HUES48 (cell line): ENCODE measurements at regions not wholly inside any gene's neighbourhood (a gene's known extent, or its start where the extent isn't known, plus 50 kb on each side); places are given as distances from the start of the nearest gene placed in this dataset.

Source experiments
- H3K27ac ChIP-seq: one replicate; pipeline ENCODE4 v1.7.0; 2013; ENCODE audit warnings: low read depth, low read length, inconsistent platforms
- H3K27me3 ChIP-seq: 2 replicates; pipeline ENCODE4 v1.6.1; 2013; ENCODE audit warnings: mild to moderate bottlenecking, low read length; ENCODE audit not compliant: control insufficient read depth, insufficient read depth
- H3K36me3 ChIP-seq: 2 replicates; pipeline ENCODE4 v1.6.1; 2013; ENCODE audit warnings: low read length; ENCODE audit not compliant: control insufficient read depth, insufficient read depth
- H3K4me1 ChIP-seq: 2 replicates; pipeline ENCODE4 v1.6.1; 2013; ENCODE audit warnings: mild to moderate bottlenecking, low read length; ENCODE audit not compliant: control insufficient read depth, insufficient read depth
- H3K4me3 ChIP-seq: 2 replicates; pipeline ENCODE4 v1.5.1; 2013; ENCODE audit warnings: mild to moderate bottlenecking, low read depth, low read length
- H3K9ac ChIP-seq: 2 replicates; pipeline ENCODE4 v1.6.1; 2013; ENCODE audit warnings: mild to moderate bottlenecking, low read depth, low read length, moderate library complexity
- H3K9me3 ChIP-seq: 2 replicates; pipeline ENCODE4 v1.6.1; 2013; ENCODE audit warnings: low read length; ENCODE audit not compliant: control insufficient read depth, insufficient read depth

GRCh38 chr20:48056218-48056617 is 270.9 kb upstream of the SULF2 start:
- H3K9me3 ChIP-seq, result peaks cover 21% of the 10 kb centered on the region
- no peaks in the 10 kb centered on the region for H3K27me3 ChIP-seq
- H3K27ac ChIP-seq, result no peak overlapping the region
- H3K9ac ChIP-seq, result no peak overlapping the region
- H3K4me3 ChIP-seq, result no peak overlapping the region
- H3K4me1 ChIP-seq, result peaks cover 13% of the 10 kb centered on the region; the same call in 1 of the 2 replicates
- H3K36me3 ChIP-seq, result no peaks in the 10 kb centered on the region

- Histone ChIP-seq H3K9ac (no peak overlapping the region), H3K36me3 (no peaks in the 10 kb centered on the region), H3K27ac (no peak overlapping the region), H3K27me3 (no peaks in the 10 kb centered on the region), H3K4me1 (peaks cover 13% of the 10 kb centered on the region; the same call in 1 of the 2 replicates), H3K4me3 (no peak overlapping the region), H3K9me3 (peaks cover 21% of the 10 kb centered on the region)
Measured at GRCh38 chr20:48054051-48054450, 268.8 kb upstream of the SULF2 start.

DNA sequence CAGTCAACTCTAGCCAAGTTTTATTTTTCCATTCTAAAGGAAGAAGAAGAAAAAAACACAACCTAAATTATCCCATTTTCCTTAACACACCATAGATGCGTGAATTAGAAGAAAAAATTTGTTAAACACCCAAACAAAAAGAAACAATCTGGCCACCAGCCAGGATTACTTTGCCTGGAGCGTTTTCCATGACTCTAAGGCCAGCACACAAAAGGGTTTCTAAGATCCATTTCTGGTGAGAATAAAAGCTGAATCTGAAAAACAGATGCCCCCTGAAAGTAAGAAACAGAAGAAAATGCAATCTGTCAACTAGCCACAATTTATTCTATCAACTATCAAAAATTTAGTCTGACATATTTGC is 267.2 kb upstream of the SULF2 start:
- H3K9ac ChIP-seq, result no peak overlapping the region
- H3K9me3 ChIP-seq, result peaks cover 7% of the 10 kb centered on the region
- H3K36me3 ChIP-seq, result no peaks in the 10 kb centered on the region
- H3K27me3 ChIP-seq, result no peaks in the 10 kb centered on the region
- H3K27ac ChIP-seq, result no peak overlapping the region
- H3K4me3 ChIP-seq, result no peak overlapping the region
- peaks cover 13% of the 10 kb centered on the region; the same call in 1 of the 2 replicates for H3K4me1 ChIP-seq

DNA sequence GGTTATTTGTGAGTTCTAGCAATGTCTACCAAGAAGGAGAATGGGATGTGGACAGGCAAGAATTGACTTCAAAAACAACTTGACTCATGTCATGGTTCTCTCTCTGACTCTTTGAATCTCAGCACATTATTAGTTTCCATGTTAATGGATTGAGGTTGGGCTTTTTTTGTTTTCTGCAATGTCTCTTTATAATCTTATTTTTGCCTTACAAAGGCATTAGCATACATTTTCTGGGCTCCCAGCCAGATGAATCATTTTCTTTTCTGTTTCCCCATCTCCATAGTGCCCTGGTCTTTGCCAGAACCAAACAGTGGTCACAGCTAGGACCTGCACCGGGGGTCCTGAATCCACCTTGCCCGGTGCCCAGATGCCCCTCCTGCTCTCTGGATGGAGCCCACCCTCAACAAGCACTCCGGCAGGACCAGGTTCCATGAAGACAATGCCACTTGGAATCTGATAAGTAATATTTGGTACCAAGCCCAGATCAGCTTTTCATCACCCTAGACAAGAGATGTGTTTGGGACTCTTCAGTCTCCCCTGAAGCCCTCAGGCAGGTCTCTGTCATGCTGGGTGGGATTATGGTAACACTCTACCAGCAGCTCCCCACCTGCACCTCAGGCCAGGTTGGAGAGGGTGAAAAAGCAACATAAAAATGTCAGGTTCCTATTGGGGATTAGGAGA is 266.7 kb upstream of the SULF2 start:
- no peak overlapping the region for H3K9ac ChIP-seq
- no peaks in the 10 kb centered on the region for H3K27me3 ChIP-seq
- no peak overlapping the region for H3K27ac ChIP-seq

GRCh38 chr20:48049641-48050040 is 264.4 kb upstream of the SULF2 start:
- Histone ChIP-seq H3K4me1 (peaks cover 13% of the 10 kb centered on the region; the same call in 1 of the 2 replicates), H3K9me3 (no peaks in the 10 kb centered on the region; the same call in 1 of the 2 replicates), H3K27ac (no peak overlapping the region), H3K4me3 (no peak overlapping the region), H3K36me3 (no peaks in the 10 kb centered on the region), H3K27me3 (no peaks in the 10 kb centered on the region), H3K9ac (no peak overlapping the region)

More for the DNA sequence above, 266.7 kb upstream of the SULF2 start:
- Histone ChIP-seq H3K4me1 (peaks cover 13% of the 10 kb centered on the region; the same call in 1 of the 2 replicates), H3K36me3 (no peaks in the 10 kb centered on the region), H3K9me3 (peaks cover 3% of the 10 kb centered on the region), H3K4me3 (no peak overlapping the region)

DNA sequence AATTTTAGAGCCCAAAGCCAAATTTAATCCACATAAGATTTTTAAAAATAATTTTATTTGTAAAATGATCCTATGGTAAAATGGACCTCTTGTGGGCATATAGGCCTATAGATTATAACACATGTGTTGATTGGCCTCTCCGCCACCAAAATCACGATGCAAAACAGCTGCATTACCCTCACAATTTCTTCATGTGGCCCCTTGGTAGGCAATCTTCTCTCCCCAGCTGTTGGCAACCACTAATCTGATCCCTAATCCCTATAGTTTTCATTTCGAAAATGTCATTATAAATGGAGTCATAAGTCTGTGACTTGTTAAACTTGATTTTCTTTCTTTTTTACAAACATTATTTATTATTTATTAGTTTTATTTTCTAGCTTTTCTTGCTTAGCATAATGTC is 263.9 kb upstream of the SULF2 start:
- Histone ChIP-seq H3K27ac (no peak overlapping the region), H3K4me3 (no peak overlapping the region), H3K36me3 (no peaks in the 10 kb centered on the region), H3K4me1 (peaks cover 13% of the 10 kb centered on the region; the same call in 1 of the 2 replicates), H3K9ac (no peak overlapping the region), H3K9me3 (no peaks in the 10 kb centered on the region), H3K27me3 (no peaks in the 10 kb centered on the region)

DNA sequence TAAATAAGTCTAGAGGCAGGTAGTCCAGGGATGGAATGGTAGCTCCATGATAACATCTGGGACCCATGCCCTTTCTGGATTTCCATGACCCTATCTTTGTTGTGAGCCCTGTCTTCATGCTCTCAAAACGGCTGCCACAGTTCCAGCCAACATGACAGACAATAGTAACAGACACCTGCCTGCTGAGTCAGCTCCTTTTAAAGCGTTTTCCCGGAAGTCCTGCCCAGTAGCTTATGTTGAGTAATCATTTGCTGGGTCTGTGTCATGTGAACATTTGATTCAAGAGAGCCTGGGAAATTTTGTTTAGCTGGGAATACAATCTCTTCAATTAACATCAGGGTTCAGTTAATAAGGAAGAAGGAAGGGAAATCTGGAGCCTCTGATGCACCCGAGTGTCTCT is 262.2 kb upstream of the SULF2 start:
- Histone ChIP-seq H3K4me1 (peaks cover 11% of the 10 kb centered on the region; the same call in 1 of the 2 replicates), H3K9ac (no peak overlapping the region), H3K36me3 (no peaks in the 10 kb centered on the region), H3K4me3 (no peak overlapping the region), H3K27ac (no peak overlapping the region), H3K27me3 (no peaks in the 10 kb centered on the region), H3K9me3 (no peaks in the 10 kb centered on the region)

GRCh38 chr20:48042628-48043027 is 257.3 kb upstream of the SULF2 start:
- Histone ChIP-seq H3K4me1 (no peaks in the 10 kb centered on the region), H3K9me3 (0 out of 2 replicates have a peak, but pooled peaks cover 2% of the 10 kb centered on the region), H3K4me3 (no peak overlapping the region), H3K27ac (no peak overlapping the region), H3K9ac (no peak overlapping the region), H3K36me3 (no peaks in the 10 kb centered on the region), H3K27me3 (no peaks in the 10 kb centered on the region)

DNA sequence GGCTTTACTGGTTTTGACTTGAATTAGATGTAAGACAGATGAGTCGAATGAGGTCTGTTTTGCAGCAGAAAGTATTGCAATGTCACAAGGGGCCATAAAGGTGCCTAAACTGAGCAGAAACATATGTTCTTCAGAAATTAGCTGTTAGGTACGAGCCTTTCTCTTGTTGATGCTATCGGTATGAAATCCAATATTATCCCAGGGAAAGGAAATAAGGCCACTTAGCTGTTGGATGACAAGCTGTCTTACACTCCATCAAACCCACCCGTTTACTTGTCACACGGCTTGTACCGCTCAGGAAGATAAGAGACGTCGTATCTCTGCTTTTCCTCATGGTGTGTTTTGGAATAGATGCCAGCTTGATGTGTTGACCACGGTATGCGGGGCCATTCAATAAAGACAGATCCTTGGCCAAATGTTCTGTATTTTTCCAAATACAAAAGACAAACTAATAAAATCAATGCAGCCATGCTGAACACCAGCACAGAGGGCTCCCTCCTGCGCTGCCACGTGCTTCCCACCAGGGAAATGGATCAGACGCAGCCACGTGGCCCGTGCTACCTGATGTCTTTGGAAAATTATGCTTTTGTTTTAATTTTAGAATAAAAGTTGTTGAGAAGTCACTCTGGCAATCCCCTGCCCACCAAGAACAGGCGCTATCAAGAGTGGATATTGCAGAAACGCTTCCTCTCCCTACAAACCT is 255.9 kb upstream of the SULF2 start:
- no peak overlapping the region for H3K9ac ChIP-seq
- no peaks in the 10 kb centered on the region for H3K27me3 ChIP-seq
- H3K4me1 ChIP-seq, result no peaks in the 10 kb centered on the region
- H3K4me3 ChIP-seq, result no peak overlapping the region
- no peak overlapping the region for H3K27ac ChIP-seq
- 0 out of 2 replicates have a peak, but pooled peaks cover 2% of the 10 kb centered on the region for H3K9me3 ChIP-seq
- no peaks in the 10 kb centered on the region for H3K36me3 ChIP-seq

- Histone ChIP-seq H3K9ac (no peak overlapping the region), H3K27ac (no peak overlapping the region), H3K4me1 (no peaks in the 10 kb centered on the region), H3K36me3 (no peaks in the 10 kb centered on the region), H3K9me3 (0 out of 2 replicates have a peak, but pooled peaks cover 2% of the 10 kb centered on the region), H3K4me3 (no peak overlapping the region), H3K27me3 (no peaks in the 10 kb centered on the region)
Measured at GRCh38 chr20:48040491-48040890, 255.2 kb upstream of the SULF2 start.

DNA sequence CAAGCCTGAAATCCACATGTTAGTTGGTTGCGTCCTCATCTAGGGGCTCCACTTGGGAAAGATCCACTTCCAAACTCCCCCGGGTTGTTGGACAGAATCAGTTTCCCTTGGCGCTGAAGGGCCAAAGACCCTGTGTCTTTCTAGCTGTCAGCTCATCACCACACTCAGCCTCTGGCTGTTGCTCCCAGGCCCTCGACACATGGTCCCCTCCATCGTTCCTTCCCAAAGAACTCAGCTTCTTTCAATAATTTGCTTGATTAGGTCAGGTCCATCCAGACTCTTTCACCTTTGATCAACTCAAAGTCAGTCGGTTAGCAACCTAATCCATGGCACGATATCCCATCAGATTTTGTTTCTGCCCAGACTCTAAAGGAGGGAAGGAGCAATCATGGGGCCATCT is 254.8 kb upstream of the SULF2 start:
- Histone ChIP-seq H3K27me3 (no peaks in the 10 kb centered on the region), H3K9me3 (0 out of 2 replicates have a peak, but pooled peaks cover 2% of the 10 kb centered on the region), H3K4me3 (no peak overlapping the region), H3K4me1 (no peaks in the 10 kb centered on the region), H3K36me3 (no peaks in the 10 kb centered on the region), H3K9ac (no peak overlapping the region), H3K27ac (no peak overlapping the region)
